Smooth muscle cell (in vitro differentiated cells): ENCODE measurements at regions not wholly inside any gene's neighbourhood (a gene's known extent, or its start where the extent isn't known, plus 50 kb on each side); places are given as distances from the start of the nearest gene placed in this dataset.

Source experiments
- DNase-seq: peaks from one replicate; lab custom pipeline; 2025; ENCODE audit not compliant: unreplicated experiment; lab: John Stamatoyannopoulos, UW
- H2AFZ ChIP-seq: fragments of 200-600 bp; sonication (generic); 2 replicates; pipeline ENCODE4 v1.6.0; 2016; ENCODE audit warnings: antibody characterized with exemption, low read depth, mild to moderate bottlenecking
- H3F3A ChIP-seq: fragments of 200-600 bp; sonication (generic); 2 replicates; pipeline ENCODE4 v1.6.0; 2017; ENCODE audit warnings: antibody characterized with exemption, low read depth
- H3K27ac ChIP-seq: fragments of 200-600 bp; sonication (generic); 2 replicates; pipeline ENCODE4 v1.5.1; 2016; ENCODE audit warnings: low read depth, mild to moderate bottlenecking
- H3K27me3 ChIP-seq: fragments of 200-600 bp; sonication (generic); 2 replicates; pipeline ENCODE4 v1.6.1; 2016; ENCODE audit warnings: low read depth, mild to moderate bottlenecking
- H3K36me3 ChIP-seq: fragments of 200-600 bp; sonication (generic); 2 replicates; pipeline ENCODE4 v1.5.1; 2016; ENCODE audit warnings: low read depth
- H3K4me1 ChIP-seq: fragments of 200-600 bp; sonication (generic); 2 replicates; pipeline ENCODE4 v1.5.1; 2016; ENCODE audit warnings: low read depth
- H3K4me2 ChIP-seq: fragments of 200-600 bp; sonication (generic); 2 replicates; pipeline ENCODE4 v1.6.0; 2016; ENCODE audit warnings: mild to moderate bottlenecking
- H3K4me3 ChIP-seq: fragments of 200-600 bp; sonication (generic); 2 replicates; pipeline ENCODE4 v1.5.1; 2016; ENCODE audit warnings: mild to moderate bottlenecking
- H3K79me2 ChIP-seq: fragments of 200-600 bp; sonication (generic); 2 replicates; pipeline ENCODE4 v1.6.0; 2016; ENCODE audit warnings: low read depth, mild to moderate bottlenecking
- H3K9ac ChIP-seq: fragments of 200-600 bp; sonication (generic); 2 replicates; pipeline ENCODE4 v1.6.0; 2016; ENCODE audit warnings: low read depth
- H3K9me3 ChIP-seq: fragments of 200-600 bp; sonication (generic); replicated peaks from 2 replicates; pipeline ENCODE4 v1.5.1; 2016; ENCODE audit warnings: low read depth
- H4K20me1 ChIP-seq: fragments of 200-600 bp; sonication (generic); 2 replicates; pipeline ENCODE4 v1.6.0; 2016; ENCODE audit warnings: low read depth
- CTCF ChIP-seq: fragments of 200-600 bp; sonication (generic); IDR thresholded peaks from 2 replicates; pipeline ENCODE4 v1.5.1; 2017; ENCODE audit warnings: borderline replicate concordance, mild to moderate bottlenecking, antibody characterized with exemption; ENCODE audit not compliant: insufficient read depth, poor library complexity, severe bottlenecking
- WGBS: methylation state at CpG from one replicate; pipeline ENCODE4 v1.1.7; 2016; ENCODE audit warnings: low lambda C conversion rate; 5-methylcytosine and 5-hydroxymethylcytosine counted together

DNA sequence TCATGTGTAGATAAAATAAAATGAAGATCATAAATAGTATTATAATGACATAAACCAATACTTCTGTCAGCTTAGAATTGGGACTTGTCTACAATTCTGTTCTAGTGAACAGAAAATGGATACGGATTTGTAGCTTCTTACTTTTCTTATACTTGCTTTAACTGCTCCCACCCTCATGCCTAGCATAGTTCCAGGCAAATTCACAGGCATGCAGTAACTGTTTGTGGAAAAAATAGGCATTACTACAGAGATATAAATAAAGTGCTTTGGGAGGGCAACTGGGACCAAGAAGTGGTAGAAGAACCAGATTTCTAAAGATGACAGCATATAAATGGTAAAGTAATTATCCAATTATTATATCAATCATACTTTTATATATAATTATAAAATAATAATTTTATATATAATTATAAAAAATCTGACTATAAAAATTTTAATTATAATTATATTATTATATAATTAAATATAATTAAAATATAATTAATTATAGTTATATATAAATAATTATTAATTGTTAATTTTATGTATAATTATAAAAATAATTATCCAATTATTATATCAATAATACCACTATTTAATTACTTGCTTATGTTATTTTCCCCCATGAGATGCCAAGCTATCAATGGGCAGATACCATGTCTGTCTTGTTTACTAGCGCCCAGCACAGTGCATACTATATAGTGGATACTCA is 144.1 kb downstream of the NOC3L start:
- H3K79me2 ChIP-seq: no peaks in the 10 kb centered on the region
- TF ChIP-seq CTCF: no peak
- H3K4me3 ChIP-seq: no peak overlapping the region
- no peaks in the 10 kb centered on the region for H3K36me3 ChIP-seq
- no peaks in the 10 kb centered on the region for H3F3A ChIP-seq
- H4K20me1 ChIP-seq: no peaks in the 10 kb centered on the region
- H3K27me3 ChIP-seq: no peaks in the 10 kb centered on the region
- no peak overlapping the region for H3K9ac ChIP-seq
- WGBS: 75% methylated on average over 2 of the region's 2 CpGs
- H2AFZ ChIP-seq: no peak overlapping the region
- no peaks in the 10 kb centered on the region for H3K4me1 ChIP-seq
- DNase-seq: no peak
- no peak overlapping the region for H3K27ac ChIP-seq
- peak overlapping the region; percentile 48 for H3K4me2 ChIP-seq
- no peaks in the 10 kb centered on the region for H3K9me3 ChIP-seq

DNA sequence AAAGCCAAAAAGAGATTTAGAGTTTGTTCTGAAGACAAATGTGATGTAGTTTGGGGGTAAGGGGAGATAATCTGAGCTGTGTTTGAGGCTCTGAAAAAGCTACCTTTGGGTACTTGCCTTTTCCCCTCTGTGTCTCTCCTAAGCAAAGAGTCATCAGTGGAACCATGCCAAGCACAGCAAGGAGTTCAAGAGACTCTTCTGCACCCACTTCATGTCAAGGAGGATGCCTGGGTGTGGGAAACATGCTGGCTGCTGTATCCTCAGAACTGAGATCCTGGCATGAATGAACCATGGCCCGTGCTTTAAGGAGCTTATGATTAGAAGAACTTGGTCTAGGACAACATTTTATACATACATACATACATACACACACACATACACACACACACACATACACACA is 142.9 kb downstream of the NOC3L start:
- Histone ChIP-seq H2AFZ (no peak overlapping the region), H3K4me1 (no peaks in the 10 kb centered on the region), H4K20me1 (no peaks in the 10 kb centered on the region), H3K79me2 (no peaks in the 10 kb centered on the region), H3K9me3 (no peaks in the 10 kb centered on the region), H3K4me2 (no peak overlapping the region), H3K27me3 (no peaks in the 10 kb centered on the region), H3K36me3 (no peaks in the 10 kb centered on the region), H3F3A (no peaks in the 10 kb centered on the region), H3K4me3 (no peak overlapping the region), H3K27ac (no peak overlapping the region), H3K9ac (no peak overlapping the region)
- WGBS: 100% methylated on average over 1 of the region's 1 CpG
- no peak for DNase-seq
- TF ChIP-seq CTCF: no peak

DNA sequence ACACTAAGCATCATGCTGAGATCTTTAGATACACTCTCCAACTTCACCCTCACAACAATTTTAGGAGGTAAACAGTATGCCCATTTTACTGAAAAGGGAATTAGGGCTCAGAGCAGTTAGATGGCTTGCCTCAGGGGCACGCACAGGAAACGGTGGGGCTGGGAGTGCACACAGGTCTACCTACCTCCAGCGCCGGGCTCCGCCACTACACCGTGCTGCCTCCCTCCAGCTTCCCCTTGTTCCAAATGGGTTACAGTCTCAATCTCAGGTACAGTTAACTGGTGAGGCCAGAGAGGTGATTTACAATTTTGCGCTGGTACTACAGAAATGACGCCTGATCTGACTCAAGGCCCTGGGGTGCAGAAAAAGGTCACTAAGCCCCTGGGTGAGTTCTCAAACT is 142.0 kb downstream of the NOC3L start:
- Histone ChIP-seq H3K4me1 (no peaks in the 10 kb centered on the region), H3K79me2 (no peaks in the 10 kb centered on the region)
- 95% methylated on average over 8 of the region's 8 CpGs for WGBS

More for the DNA sequence above, 142.0 kb downstream of the NOC3L start:
- H3K9ac ChIP-seq: no peak overlapping the region
- DNase-seq: no peak
- H3K9me3 ChIP-seq: no peaks in the 10 kb centered on the region
- no peak overlapping the region for H3K4me2 ChIP-seq
- no peaks in the 10 kb centered on the region for H3F3A ChIP-seq
- no peak overlapping the region for H2AFZ ChIP-seq
- no peaks in the 10 kb centered on the region for H4K20me1 ChIP-seq
- no peaks in the 10 kb centered on the region for H3K36me3 ChIP-seq
- H3K27ac ChIP-seq: no peak overlapping the region
- no peaks in the 10 kb centered on the region for H3K27me3 ChIP-seq
- H3K4me3 ChIP-seq: no peak overlapping the region
- TF ChIP-seq CTCF: no peak
